GM21526 (cell line): ENCODE measurements at regions not wholly inside any gene's neighbourhood (a gene's known extent, or its start where the extent isn't known, plus 50 kb on each side); places are given as distances from the start of the nearest gene placed in this dataset.

Experiments used
- ATAC-seq: cut with Tn5 transposase; IDR thresholded peaks from one replicate; pipeline ENCODE4 v1.9.1; 2021; ENCODE audit warnings: moderate library complexity; ENCODE audit not compliant: unreplicated experiment, low FRiP score

DNA sequence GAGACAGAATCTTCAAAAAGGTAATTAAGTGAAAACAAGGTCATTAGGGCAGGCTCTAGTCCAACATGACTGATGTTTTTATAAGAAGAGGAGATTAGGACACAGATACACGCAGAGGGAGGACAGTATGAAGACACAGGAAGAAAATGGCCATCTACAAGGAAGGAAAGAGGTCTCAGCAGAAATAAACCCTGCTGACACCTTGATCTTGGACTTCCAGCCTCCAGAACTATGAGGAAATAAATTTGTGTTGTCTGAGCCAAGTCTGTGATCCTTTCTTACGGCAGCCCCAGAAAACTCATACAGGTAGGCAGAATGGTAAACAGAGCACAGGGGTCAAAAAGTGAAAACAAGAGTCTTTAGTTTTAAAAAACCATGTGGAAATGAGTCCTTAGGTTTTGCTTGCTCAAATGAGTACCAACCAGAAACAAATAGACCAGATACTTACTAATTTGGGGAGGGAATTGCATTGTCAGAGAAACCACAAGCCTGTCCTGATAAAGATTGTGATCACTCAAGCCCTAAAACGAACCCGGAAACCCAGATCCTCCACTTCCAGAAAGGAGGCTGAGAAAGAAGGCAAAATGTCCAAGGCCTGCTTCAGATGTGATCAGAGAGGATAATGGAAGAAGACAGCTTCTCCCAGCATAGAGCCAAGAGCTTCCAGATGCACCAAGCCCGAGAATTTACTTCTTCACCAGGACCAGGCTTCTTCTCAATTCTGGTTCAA, 93.9 kb downstream of the DUSP6 start:
- ATAC-seq = no peak

DNA sequence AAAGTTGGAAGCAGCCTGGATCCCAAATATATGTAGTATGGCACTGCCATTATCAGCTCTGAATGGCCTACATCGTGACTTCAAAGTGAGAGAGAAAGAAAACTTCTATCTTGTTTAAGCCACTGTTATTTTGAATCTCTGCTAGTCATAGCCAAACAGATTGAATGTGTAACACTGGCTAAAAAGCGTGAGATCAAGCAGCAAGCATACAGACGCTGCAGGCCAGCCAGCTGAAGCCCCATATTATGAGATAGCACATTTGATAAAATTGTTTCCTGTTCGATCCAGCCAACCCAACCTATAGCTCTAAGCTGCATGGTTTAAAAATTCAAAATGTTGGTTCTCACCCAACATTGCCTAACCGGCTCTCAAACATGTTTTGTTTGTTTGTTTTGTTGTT, 95.0 kb downstream of the DUSP6 start:
- ATAC-seq = no peak

DNA sequence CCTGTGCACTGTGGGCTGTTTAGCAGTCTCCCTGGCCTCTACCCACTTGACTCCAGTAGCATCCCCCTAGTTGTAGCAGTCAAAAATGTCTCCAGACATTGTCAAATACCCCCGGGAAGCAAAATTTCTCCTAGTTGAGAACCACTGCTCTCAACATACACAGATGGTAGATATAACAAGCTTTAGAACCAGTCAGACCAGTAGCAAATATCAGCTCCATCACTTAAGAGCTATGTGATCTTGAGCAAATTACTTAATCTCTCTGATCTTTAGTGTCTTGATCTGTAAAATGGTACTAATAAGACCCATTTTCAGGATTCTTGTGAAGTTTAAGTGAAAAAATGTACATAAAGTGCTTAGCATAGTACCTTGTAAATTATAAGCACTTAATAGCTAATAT, 96.2 kb downstream of the DUSP6 start:
- ATAC-seq = no peak

DNA sequence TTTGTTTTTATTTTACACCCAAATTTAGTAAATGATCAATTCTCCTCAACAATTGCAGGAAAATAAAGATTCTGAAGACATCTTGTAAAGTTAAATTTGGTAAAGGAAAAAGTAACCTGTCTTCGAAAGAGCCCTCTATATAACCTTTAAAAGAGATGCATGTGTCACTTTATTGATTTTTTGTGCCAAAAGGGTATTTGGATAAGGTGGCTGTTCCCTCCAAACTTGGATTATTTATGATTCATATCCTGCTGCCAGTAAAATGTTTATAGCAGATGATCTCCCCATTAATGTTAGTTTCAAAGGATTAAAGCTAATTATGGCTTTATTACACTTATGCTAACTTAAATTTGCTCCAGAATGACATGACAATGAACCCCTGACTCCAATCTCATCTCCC, 98.8 kb downstream of the DUSP6 start:
- ATAC-seq = no peak

GRCh38 chr12:89252284-89252683, 100.0 kb downstream of the DUSP6 start:
- no peak for ATAC-seq

- no peak for ATAC-seq
Measured at GRCh38 chr12:89251342-89252271, 100.7 kb downstream of the DUSP6 start.

DNA sequence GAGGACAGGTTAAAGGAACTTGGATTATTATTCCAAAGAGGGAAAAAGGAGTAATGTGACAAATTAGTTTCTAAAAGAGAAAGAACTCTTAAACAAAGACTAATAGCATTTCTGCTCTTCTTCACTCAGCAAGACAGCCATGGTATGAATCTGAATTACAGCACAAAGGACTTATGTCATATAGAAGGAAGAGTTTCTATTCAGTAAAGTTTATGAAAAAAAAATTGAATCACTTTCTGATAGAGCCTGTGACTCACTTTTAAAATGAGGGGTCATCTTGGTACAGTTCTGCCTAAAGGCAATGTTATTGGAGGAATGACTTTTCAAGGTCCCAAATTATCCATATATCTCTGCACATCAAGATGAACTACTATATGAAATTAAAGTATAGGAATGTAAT, 101.7 kb downstream of the DUSP6 start:
- ATAC-seq = no peak

DNA sequence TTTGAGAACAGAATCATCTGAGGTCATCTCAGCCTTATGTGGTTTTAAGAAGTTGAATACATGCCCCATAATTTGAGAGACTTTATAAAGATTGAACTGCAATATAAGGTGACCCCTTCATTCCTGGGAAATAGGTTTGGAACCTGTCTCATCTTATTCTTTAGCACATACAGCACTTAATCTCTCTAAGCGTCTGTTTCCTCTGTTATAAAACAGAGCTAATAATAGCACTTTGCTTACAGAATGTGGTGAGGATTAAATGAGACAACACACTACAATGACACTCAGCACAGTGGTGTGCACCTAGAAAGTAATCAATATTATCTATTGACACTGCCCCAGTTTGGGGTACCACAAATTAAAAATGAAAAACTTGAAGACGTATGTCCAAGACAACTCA, 102.1 kb downstream of the DUSP6 start:
- no peak for ATAC-seq

DNA sequence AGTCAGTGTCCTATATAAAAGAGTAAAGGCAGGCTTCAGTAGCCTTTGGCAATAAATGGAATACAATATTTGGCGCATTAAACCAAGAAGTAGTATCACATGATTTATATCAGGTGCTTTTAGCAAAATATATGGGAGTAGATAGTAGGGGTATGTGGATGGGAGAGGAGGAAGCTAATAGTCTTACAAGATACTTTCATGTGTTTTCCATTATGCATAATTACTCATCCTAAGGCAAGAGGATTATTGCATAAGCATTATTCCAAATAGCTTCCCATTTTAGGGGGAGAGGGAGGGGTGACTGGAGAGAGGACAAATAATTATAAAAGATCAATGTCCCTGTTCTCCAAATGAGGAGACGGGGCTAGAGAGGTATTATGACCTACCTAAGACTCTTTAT, 104.3 kb downstream of the DUSP6 start:
- ATAC-seq = no peak

DNA sequence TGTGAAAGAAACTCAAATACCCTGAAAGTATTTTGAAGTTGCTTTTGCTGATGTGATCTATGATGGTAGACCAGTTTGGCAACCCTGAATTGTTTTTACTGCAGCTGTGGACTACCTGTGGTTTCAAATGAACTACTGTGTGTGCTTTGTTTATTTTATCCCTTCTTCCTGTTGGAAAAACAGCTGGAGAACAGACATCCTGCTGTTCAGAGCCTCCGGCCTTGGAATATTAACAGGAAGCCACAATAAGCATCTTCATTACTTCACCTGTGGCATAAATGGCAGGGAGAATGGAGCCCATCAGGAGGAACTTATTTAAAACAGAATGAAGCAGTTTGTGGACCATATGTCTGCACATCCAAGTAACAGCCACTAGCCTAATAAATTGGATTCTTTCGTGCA, 104.8 kb downstream of the DUSP6 start:
- no peak for ATAC-seq

- no peak for ATAC-seq
Measured at GRCh38 chr12:89245090-89245489, 107.2 kb downstream of the DUSP6 start.

DNA sequence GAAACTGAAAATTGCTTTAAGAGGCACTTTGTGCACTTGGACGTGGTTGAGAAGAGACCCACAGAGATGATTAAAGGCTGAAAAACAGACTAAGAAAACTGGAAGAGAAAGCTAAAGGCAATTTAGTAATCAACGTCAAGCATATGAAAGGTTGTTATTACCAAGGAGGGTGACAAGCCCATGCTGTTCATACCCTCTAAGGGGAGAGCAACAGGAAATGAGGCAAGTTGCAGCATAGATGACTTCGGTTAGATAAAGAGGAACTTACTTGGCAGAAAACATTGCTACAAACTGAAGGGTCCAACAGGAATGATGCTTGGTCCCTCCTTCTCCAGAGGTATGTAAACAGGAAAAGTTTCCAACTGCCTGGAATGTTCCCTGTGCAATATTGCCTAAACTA, 107.8 kb downstream of the DUSP6 start:
- ATAC-seq = no peak

GRCh38 chr12:89243771-89244170, 108.5 kb downstream of the DUSP6 start:
- ATAC-seq = no peak

DNA sequence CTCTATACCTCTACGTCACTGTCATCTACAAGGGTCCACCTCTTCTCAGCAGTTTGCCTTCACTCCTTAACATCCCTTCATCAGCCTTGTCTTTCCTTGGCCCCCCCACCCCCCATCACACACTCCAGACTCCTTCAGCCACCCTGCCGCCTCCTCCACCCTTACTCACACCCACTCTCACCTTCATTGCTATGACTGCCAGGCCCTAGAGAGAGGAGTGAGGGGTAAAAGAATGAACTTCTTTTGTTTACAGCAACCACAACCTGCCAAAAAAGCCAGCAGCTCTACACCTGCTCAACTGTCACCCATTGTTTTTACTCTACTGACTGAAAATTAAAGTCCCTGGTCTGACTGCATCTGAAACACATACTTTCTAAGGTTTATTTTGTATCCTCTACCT, 112.8 kb downstream of the DUSP6 start:
- no peak for ATAC-seq

DNA sequence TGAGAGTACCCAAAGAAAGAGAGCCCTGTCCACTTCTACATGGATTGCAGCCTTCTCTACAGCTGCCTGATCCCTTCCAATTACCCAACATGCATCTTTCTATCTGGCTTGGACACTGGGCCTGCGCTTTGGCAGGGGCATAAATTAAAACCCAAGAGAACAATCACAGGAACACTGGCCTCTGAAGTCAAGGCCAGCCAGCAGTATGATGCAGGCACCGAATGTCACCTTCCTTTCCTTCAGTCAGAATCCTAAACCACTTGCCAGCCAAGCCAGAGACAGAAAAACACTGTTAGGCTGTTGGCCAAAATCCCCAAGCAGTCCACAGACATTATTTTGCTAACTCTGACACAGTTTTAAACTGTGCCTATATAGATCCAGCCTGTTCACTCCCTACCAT, 113.7 kb downstream of the DUSP6 start:
- ATAC-seq = no peak

- ATAC-seq = no peak
Measured at GRCh38 chr12:89237763-89238162, 114.5 kb downstream of the DUSP6 start.

DNA sequence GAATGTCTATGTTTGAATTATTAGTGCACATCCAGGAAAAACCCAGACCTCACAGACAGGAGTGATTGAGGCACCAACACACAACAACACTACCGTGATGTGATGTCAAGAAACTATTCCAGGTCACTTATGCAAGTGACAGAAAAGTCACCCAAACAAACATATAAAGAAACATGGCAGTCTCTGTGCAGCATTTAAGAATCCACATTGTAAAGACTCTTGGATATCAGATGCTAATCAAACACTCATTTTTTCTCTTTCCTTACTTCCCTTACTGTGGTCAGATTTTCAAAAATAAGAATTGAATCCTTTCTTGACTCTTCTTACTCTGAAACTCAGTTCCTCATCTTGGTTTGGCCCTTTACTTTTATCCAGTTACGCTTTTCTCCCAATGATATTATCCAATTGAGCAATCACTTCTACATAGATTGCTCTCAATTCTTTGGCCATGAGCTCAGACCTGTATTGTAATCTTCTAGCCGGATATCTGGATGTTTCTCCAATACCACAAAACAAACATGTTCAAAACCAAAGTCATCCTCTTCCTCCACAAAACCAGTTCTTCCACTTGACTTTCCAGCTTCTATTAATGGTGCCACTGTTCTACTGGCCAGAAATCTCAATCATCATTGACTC, 115.4 kb downstream of the DUSP6 start:
- no peak for ATAC-seq

DNA sequence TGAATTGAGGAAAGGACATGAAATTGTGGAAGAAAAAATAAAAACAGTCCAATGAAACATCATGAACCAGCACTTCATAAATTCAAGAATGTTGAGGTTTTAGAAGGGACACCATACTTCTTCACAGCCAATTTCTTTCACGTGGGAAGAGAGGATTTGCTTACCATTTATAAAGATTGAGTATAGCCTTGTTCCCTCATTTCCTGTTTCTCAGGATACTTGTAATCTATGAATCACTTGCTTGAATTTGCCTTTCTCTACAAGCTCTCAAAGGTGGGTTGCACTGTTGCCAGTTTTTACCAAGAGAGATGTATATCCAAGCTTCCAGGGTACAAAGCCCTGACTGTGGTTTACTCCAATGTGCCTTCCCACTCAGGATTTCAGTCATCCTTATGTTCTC, 116.1 kb downstream of the DUSP6 start:
- ATAC-seq = no peak

DNA sequence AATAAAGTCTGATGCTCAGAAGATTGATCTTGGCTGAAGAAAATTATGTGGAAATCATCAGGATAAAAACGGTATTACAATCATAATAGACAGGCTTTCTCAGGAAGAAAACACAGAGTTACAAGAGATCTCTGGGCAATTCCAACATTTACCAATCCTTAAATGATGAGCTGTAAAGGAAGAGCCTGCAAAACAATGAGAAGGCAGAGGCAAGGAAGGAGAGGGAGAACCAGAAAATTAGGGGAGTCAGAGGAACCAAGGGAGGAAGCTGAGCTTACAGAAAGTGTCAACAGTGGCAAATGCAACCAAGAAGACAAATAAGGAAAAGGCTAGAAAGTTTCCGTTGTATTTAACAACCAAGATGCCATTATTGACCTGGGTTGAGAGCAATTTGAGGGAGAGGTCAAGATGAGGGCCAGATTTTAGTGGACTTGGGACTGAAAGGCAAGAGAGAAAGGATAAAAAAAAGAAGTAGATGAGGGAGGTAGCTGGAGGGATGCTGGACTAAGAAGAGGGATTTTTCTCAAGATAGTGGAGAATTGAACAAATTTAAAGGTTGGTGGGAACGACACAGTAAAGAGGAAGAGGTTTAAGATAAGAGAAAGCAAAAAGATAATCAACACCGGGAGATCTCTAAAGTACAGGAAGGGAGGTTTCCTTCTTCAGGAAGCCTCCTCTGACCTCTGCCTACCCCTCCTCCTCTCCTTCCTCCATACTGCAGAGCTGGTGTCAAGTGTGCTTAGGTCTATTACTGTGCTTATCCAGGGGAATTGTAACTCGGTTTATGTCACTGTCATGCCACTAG, 116.9 kb downstream of the DUSP6 start:
- no peak for ATAC-seq

DNA sequence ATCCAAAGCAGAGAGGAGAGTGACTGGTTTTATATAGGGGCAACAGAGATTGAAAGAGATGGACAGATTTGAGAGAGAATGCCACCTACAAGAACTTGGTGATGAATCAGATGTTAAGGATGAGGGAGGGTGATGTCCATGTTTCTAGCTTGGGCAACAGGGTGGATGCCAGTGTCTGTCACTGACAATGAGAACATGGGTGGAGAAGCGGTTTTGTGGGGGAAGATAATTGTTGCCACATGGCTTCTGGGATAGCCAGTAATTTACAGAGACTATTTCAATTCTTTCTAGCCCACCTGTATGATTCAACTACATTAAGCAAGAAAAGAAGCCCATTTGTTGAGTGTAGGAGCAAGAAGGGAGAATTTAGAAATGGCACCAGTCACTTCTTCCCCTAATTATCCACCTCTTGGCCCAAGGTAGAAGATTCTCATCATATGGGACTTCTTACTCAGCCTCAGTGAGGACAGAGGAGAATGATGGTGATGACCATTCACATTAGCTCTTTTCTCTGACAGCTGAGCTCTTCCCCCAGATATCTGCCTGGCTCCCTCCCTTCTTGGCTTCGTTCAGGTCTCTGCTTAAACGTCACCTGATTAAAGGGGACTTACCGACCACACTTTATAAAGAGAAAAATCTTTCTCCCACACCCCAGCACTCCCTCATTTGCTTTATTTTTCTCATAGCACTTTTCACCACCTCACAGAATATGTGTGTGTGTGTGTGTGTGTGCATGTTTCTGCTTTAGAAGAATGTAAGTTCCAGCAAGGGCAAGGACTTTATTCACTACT, 117.8 kb downstream of the DUSP6 start:
- ATAC-seq = no peak
